ENCODE measurements at regions not wholly inside any gene's neighbourhood (a gene's known extent, or its start where the extent isn't known, plus 50 kb on each side); places are given as distances from the start of the nearest gene placed in this dataset.

DNA sequence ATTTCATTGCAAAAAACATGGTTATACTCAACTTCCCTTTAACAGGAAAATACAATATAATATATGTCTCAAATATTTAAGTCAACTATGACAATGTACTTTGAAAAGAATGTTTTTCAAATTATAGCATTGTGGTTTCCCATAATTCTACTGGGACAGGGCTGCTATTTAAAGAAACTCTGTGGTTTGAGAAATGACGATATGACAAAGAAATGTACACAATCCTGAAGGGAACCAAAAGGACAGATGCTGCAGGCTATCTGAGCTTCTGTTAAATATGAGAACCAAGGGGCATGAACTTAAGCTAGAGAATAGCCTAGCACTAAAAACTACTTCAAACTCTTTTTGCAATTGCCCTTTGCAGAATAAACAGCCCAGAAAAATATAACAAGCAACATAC is 415.9 kb downstream of the GRB14 start:
- TF ChIP-seq EZH2phosphoT487 (IDR thresholded peaks at IDR 0.05; ENCODE audit: borderline replicate concordance) = no peak
- TF ChIP-seq, protein P1, sequence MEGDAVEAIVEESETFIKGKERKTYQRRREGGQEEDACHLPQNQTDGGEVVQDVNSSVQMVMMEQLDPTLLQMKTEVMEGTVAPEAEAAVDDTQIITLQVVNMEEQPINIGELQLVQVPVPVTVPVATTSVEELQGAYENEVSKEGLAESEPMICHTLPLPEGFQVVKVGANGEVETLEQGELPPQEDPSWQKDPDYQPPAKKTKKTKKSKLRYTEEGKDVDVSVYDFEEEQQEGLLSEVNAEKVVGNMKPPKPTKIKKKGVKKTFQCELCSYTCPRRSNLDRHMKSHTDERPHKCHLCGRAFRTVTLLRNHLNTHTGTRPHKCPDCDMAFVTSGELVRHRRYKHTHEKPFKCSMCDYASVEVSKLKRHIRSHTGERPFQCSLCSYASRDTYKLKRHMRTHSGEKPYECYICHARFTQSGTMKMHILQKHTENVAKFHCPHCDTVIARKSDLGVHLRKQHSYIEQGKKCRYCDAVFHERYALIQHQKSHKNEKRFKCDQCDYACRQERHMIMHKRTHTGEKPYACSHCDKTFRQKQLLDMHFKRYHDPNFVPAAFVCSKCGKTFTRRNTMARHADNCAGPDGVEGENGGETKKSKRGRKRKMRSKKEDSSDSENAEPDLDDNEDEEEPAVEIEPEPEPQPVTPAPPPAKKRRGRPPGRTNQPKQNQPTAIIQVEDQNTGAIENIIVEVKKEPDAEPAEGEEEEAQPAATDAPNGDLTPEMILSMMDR (IDR thresholded peaks at IDR 0.05 in 2 of 3, conservative IDR thresholded peaks at IDR 0.05 in 1 of 3; ENCODE audit: borderline replicate concordance in 1 of 3, insufficient read depth in 1 of 3, low read depth in 2 of 3, low read length in 2 of 3) = no peak
- TF ChIP-seq YY1 (IDR thresholded peaks at IDR 0.05; ENCODE audit: extremely low read depth, insufficient replicate concordance, low read depth, low read length) = no peak
- no peak for TF ChIP-seq EZH2 (IDR thresholded peaks at IDR 0.05)
- TF ChIP-seq POLR2AphosphoS5 (IDR thresholded peaks at IDR 0.05; ENCODE audit: low read depth, low read length) = no peak
- no peak for TF ChIP-seq POLR2A (IDR thresholded peaks at IDR 0.05; ENCODE audit: borderline replicate concordance, extremely low read depth, insufficient read depth, insufficient read length)
- TF ChIP-seq ELF1 (IDR thresholded peaks at IDR 0.05; ENCODE audit: borderline replicate concordance, low read depth) = no peak
- no peak for TF ChIP-seq JUND (IDR thresholded peaks at IDR 0.05)
